A673 (cell line): ENCODE measurements at regions not wholly inside any gene's neighbourhood (a gene's known extent, or its start where the extent isn't known, plus 50 kb on each side); places are given as distances from the start of the nearest gene placed in this dataset.

Source experiments
- CTCF ChIP-seq: fragments of 300-800, 200-600 bp; sonication (generic); conservative IDR thresholded peaks from 2 replicates; pipeline ENCODE4 v1.5.1; 2017; ENCODE audit warnings: low read depth, mild to moderate bottlenecking, antibody characterized with exemption, low read length, moderate library complexity, mixed read lengths
- EZH2 ChIP-seq: fragments of 200-600 bp; sonication (generic); IDR thresholded peaks from 2 replicates; pipeline ENCODE4 v1.6.1; 2017; ENCODE audit warnings: borderline replicate concordance, low read depth, mild to moderate bottlenecking, mixed read lengths, antibody characterized with exemption, low read length; ENCODE audit not compliant: poor library complexity, severe bottlenecking

GRCh38 chr4:146029939-146030710 lies 91.5 kb upstream of the ZNF827 start:
- no peak for TF ChIP-seq CTCF
- TF ChIP-seq EZH2 = no peak
